H1 (cell line): ENCODE measurements at regions not wholly inside any gene's neighbourhood (a gene's known extent, or its start where the extent isn't known, plus 50 kb on each side); places are given as distances from the start of the nearest gene placed in this dataset.

Source experiments
- BCL11A ChIP-seq, 2 experiments: IDR thresholded peaks; one replicate each; pipeline ENCODE4 v1.6.1; 2011; ENCODE audit warnings: low read depth in 2 of 2, low read length in 2 of 2, mild to moderate bottlenecking in 2 of 2
- FOSL1 ChIP-seq: IDR thresholded peaks from 2 replicates; pipeline ENCODE4 v1.6.1; 2011; ENCODE audit warnings: mild to moderate bottlenecking, low read depth, low read length, moderate library complexity; ENCODE audit not compliant: insufficient read depth
- TBP ChIP-seq: IDR thresholded peaks from 2 replicates; pipeline ENCODE4 v1.6.1; 2011; ENCODE audit warnings: low read depth, low read length, improper control_type of control experiment

DNA sequence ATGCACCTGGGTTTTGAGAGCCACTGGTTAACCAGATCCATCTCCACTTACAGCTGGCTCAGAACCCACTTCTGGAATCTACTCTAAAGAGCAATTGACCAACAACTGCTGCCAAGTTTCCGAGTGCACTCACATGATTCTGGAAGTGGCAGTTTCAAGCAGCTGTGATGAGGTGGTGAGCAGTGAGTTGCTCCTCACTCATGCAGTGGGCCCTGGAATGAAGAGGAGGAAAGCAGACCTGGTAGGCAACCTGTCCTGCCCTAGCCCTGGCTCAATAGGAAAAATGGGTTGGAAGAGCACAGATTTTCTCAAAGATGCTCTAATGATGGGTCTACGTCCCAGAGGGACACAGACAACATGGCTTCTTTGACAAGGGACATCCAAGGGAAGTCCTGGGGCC, 70.7 kb upstream of the NPY start (continued):
- no peak for TF ChIP-seq BCL11A (IDR thresholded peaks at IDR 0.05; ENCODE audit: low read depth in 2 of 2, low read length in 2 of 2)
- no peak for TF ChIP-seq FOSL1
- no peak for TF ChIP-seq TBP
